ENCODE measurements at regions not wholly inside any gene's neighbourhood (a gene's known extent, or its start where the extent isn't known, plus 50 kb on each side); places are given as distances from the start of the nearest gene placed in this dataset.
A peak's percentile ranks its signal among the peaks of the same experiment; 100 is the strongest.

GRCh38 chrX:138534410-138534809 lies 177.1 kb downstream of the FGF13 start:
- no peak for DNase-seq

GRCh38 chrX:138519296-138519695 lies 192.2 kb downstream of the FGF13 start:
- DNase-seq, result peak; percentile 8

- DNase-seq, result no peak
These were observed 207.2 kb downstream of the FGF13 start for GRCh38 chrX:138504273-138504672.

- DNase-seq, result no peak
These were observed 219.1 kb downstream of the FGF13 start for GRCh38 chrX:138492371-138492770.

- no peak for DNase-seq
These were observed 223.7 kb downstream of the FGF13 start for GRCh38 chrX:138487866-138488265.

GRCh38 chrX:138485767-138486166 lies 225.8 kb downstream of the FGF13 start:
- no peak for DNase-seq

GRCh38 chrX:138485224-138485623 lies 226.3 kb downstream of the FGF13 start:
- DNase-seq, result no peak

- no peak for DNase-seq
These were observed 227.1 kb downstream of the FGF13 start for GRCh38 chrX:138484451-138484850.

- no peak for DNase-seq
These were observed 229.9 kb downstream of the FGF13 start for GRCh38 chrX:138481649-138482048.

- no peak for DNase-seq
These were observed 248.0 kb downstream of the FGF13 start for GRCh38 chrX:138463476-138463875.
